H1 (cell line): ENCODE measurements at regions not wholly inside any gene's neighbourhood (a gene's known extent, or its start where the extent isn't known, plus 50 kb on each side); places are given as distances from the start of the nearest gene placed in this dataset.

Experiments
- CTCF ChIA-PET: fragments of 300-600 bp; sonication (Branson Sonifier 250); formaldehyde crosslinking; loops from one replicate; lab custom pipeline; 2021; ENCODE audit not compliant: partially characterized antibody; lab: Charles Lee
- POLR2A ChIA-PET: fragments of 300-600 bp; sonication (Branson Sonifier 250); formaldehyde crosslinking; loops from one replicate; lab custom pipeline; 2021; ENCODE audit warnings: inconsistent platforms; ENCODE audit not compliant: partially characterized antibody; lab: Charles Lee
- DNase-seq, 2 experiments: peaks; one replicate each; pipeline versions ENCODE4 v3.0.0 to v3.0.0-alpha.2; 2010 to 2022; ENCODE audit warnings: low spot score in 2 of 2, low read depth in 1 of 2, mixed read lengths in 1 of 2
- FAIRE-seq: peaks from 2 replicates; lab custom pipeline; 2011; peaks lifted over from hg19 to GRCh38; lab: Jason Lieb, UNC
- H2AFZ ChIP-seq: 2 replicates; pipeline ENCODE4 v1.8.1; 2012; ENCODE audit warnings: low read length, inconsistent platforms
- H2AK5ac ChIP-seq: 2 replicates; pipeline ENCODE4 v1.6.1; 2013; ENCODE audit warnings: low read depth, low read length
- H2BK120ac ChIP-seq: replicated peaks from 2 replicates; pipeline ENCODE3; 2013; ENCODE audit warnings: low read depth, low read length, inconsistent platforms
- H2BK12ac ChIP-seq: 2 replicates; pipeline ENCODE4 v1.6.1; 2013; ENCODE audit warnings: low read depth, low read length
- H2BK15ac ChIP-seq: 2 replicates; pipeline ENCODE4 v1.6.1; 2013; ENCODE audit warnings: low read length
- H2BK20ac ChIP-seq: 2 replicates; pipeline ENCODE4 v1.6.1; 2013; ENCODE audit warnings: low read length
- H2BK5ac ChIP-seq: 2 replicates; pipeline ENCODE4 v1.6.1; 2013; ENCODE audit warnings: low read depth, low read length
- H3K14ac ChIP-seq: 2 replicates; pipeline ENCODE4 v1.6.1; 2013; ENCODE audit warnings: inconsistent platforms; ENCODE audit not compliant: insufficient read length
- H3K18ac ChIP-seq: 2 replicates; pipeline ENCODE4 v1.6.1; 2013; ENCODE audit warnings: low read length; ENCODE audit errors: extremely low read depth
- H3K23ac ChIP-seq: 2 replicates; pipeline ENCODE4 v1.6.1; 2013; ENCODE audit warnings: inconsistent platforms; ENCODE audit not compliant: insufficient read length
- H3K23me2 ChIP-seq: 2 replicates; pipeline ENCODE4 v1.6.1; 2013; ENCODE audit warnings: low read depth, low read length
- H3K27ac ChIP-seq: 2 replicates; pipeline ENCODE4 v1.6.1; 2011; ENCODE audit warnings: low read depth, low read length, inconsistent platforms
- H3K27me3 ChIP-seq, 4 experiments: replicated peaks in 1 of 4; 1 replicate in 1 of 4; 2 replicates in 3 of 4; pipeline versions ENCODE4 v1.6.1 to v1.8.1; 2011 to 2013; ENCODE audit warnings: low read length in 3 of 4, mild to moderate bottlenecking in 3 of 4, inconsistent platforms in 2 of 4, mixed read lengths in 2 of 4, moderate library complexity in 1 of 4; ENCODE audit not compliant: control insufficient read depth in 3 of 4, insufficient read depth in 3 of 4; ENCODE audit errors: extremely low read depth in 1 of 4
- H3K36me3 ChIP-seq, 4 experiments: 2 replicates each; pipeline versions ENCODE4 v1.6.1 to v1.8.1; 2011 to 2013; ENCODE audit warnings: mild to moderate bottlenecking in 4 of 4, low read length in 3 of 4, moderate library complexity in 2 of 4, control low read depth in 1 of 4, inconsistent platforms in 1 of 4; ENCODE audit not compliant: insufficient read depth in 4 of 4, control insufficient read depth in 2 of 4
- H3K4ac ChIP-seq: replicated peaks from 2 replicates; pipeline ENCODE3; 2013; ENCODE audit warnings: low read length, low read depth, mixed read lengths, inconsistent platforms; ENCODE audit not compliant: insufficient read length
- H3K4me1 ChIP-seq, 4 experiments: replicated peaks in 1 of 4; 1 replicate in 1 of 4; 2 replicates in 3 of 4; pipeline versions ENCODE4 v1.6.1 to v1.8.1; 2011 to 2013; ENCODE audit warnings: low read length in 3 of 4, inconsistent platforms in 2 of 4, mixed read lengths in 1 of 4; ENCODE audit not compliant: insufficient read depth in 4 of 4, control insufficient read depth in 3 of 4
- H3K4me2 ChIP-seq, 2 experiments: 2 replicates each; pipeline versions ENCODE4 v1.6.1 to v1.8.1; 2011 to 2013; ENCODE audit warnings: low read depth in 2 of 2, low read length in 2 of 2, control low read depth in 1 of 2, inconsistent platforms in 1 of 2, mild to moderate bottlenecking in 1 of 2; ENCODE audit not compliant: insufficient read depth in 1 of 2
- H3K4me3 ChIP-seq, 4 experiments: fragments of 200-600, 300-600 bp in 1 of 4; sonication (generic), shearing (Covaris generic), sonication (Bioruptor Twin) in 1 of 4; 2 replicates each; pipeline versions ENCODE4 v1.5.1 to v1.8.1; 2011 to 2016; ENCODE audit warnings: low read length in 4 of 4, low read depth in 3 of 4, control low read depth in 2 of 4, inconsistent platforms in 2 of 4, mild to moderate bottlenecking in 2 of 4, mixed read lengths in 1 of 4, moderate library complexity in 1 of 4; ENCODE audit not compliant: insufficient read depth in 2 of 4; ENCODE audit errors: extremely low read depth in 1 of 4
- H3K56ac ChIP-seq: replicated peaks from 2 replicates; pipeline ENCODE3; 2013; ENCODE audit warnings: low read depth, mild to moderate bottlenecking, mixed read lengths, low read length, inconsistent platforms; ENCODE audit not compliant: insufficient read length
- H3K79me1 ChIP-seq: 2 replicates; pipeline ENCODE4 v1.6.1; 2013; ENCODE audit warnings: low read depth, low read length, control low read depth
- H3K79me2 ChIP-seq, 2 experiments: 2 replicates each; pipeline versions ENCODE4 v1.6.1 to v1.8.1; 2012 to 2013; ENCODE audit warnings: low read length in 2 of 2, mild to moderate bottlenecking in 2 of 2, inconsistent platforms in 1 of 2; ENCODE audit not compliant: insufficient read depth in 2 of 2, control insufficient read depth in 1 of 2
- H3K9ac ChIP-seq, 4 experiments: replicated peaks in 1 of 4; 1 replicate in 1 of 4; 2 replicates in 3 of 4; pipeline versions ENCODE4 v1.6.1 to v1.8.1; 2011 to 2013; ENCODE audit warnings: low read depth in 3 of 4, low read length in 3 of 4, control low read depth in 2 of 4, mild to moderate bottlenecking in 2 of 4, moderate library complexity in 2 of 4, inconsistent platforms in 1 of 4; ENCODE audit errors: extremely low read depth in 1 of 4
- H3K9me3 ChIP-seq, 2 experiments: 2 replicates each; pipeline versions ENCODE4 v1.6.1 to v1.8.1; 2012 to 2013; ENCODE audit warnings: mild to moderate bottlenecking in 2 of 2, moderate library complexity in 2 of 2, control low read depth in 1 of 2, inconsistent platforms in 1 of 2, low read depth in 1 of 2, low read length in 1 of 2, mixed read lengths in 1 of 2; ENCODE audit not compliant: insufficient read depth in 2 of 2
- H4K20me1 ChIP-seq, 2 experiments: replicated peaks in 1 of 2; 2 replicates each; pipeline versions ENCODE3 to v1.8.1; 2011 to 2013; ENCODE audit warnings: inconsistent platforms in 2 of 2, low read length in 2 of 2, mild to moderate bottlenecking in 1 of 2; ENCODE audit not compliant: insufficient read depth in 2 of 2, control insufficient read depth in 1 of 2
- H4K5ac ChIP-seq: 2 replicates; pipeline ENCODE4 v1.6.1; 2013; ENCODE audit warnings: low read length, low read depth, mixed read lengths, inconsistent platforms; ENCODE audit not compliant: insufficient read length
- H4K8ac ChIP-seq: 2 replicates; pipeline ENCODE4 v1.8.0; 2013; ENCODE audit warnings: mild to moderate bottlenecking, moderate library complexity, low read length, inconsistent platforms; ENCODE audit not compliant: insufficient read depth; ENCODE audit errors: extremely low read depth
- H4K91ac ChIP-seq: replicated peaks from 2 replicates; pipeline ENCODE3; 2013; ENCODE audit warnings: low read length, mixed read lengths, inconsistent platforms; ENCODE audit not compliant: insufficient read length
- RFX5 ChIP-seq: IDR thresholded peaks from 2 replicates; pipeline ENCODE4 v1.6.1; 2011; ENCODE audit warnings: low read depth, low read length, improper control_type of control experiment, borderline replicate concordance
- YY1 ChIP-seq: IDR thresholded peaks from 2 replicates; pipeline ENCODE4 v1.6.1; 2011; ENCODE audit warnings: low read depth, mild to moderate bottlenecking, low read length
- WGBS, 2 experiments: shearing (Covaris generic) in 1 of 2; methylation state at CpG; one replicate each; pipeline versions ENCODE4 v1.1.6 to v1.1.7; 2013 to 2015; ENCODE audit warnings: low lambda C conversion rate in 2 of 2, mixed read lengths in 2 of 2, inconsistent platforms in 1 of 2, low coverage in 1 of 2, missing lambda C conversion rate in 1 of 2; ENCODE audit not compliant: insufficient replicate concordance in 2 of 2, insufficient coverage in 1 of 2, insufficient read length in 1 of 2; ENCODE audit errors: extremely low coverage in 1 of 2, missing lambda C conversion rate in 1 of 2; 5-methylcytosine and 5-hydroxymethylcytosine counted together

- Histone ChIP-seq H3K79me1 (no peaks in the 10 kb centered on the region), H3K56ac (no peak overlapping the region), H4K91ac (no peak overlapping the region), H3K14ac (no peak overlapping the region), H2BK120ac (no peak overlapping the region), H2AK5ac (no peak overlapping the region), H3K9me3 (peaks cover 7 to 12% of the 10 kb centered on the region in 2 experiments), H3K9ac (no peak overlapping the region), H2BK5ac (no peak overlapping the region), H2BK12ac (no peak overlapping the region), H3K79me2 (no peaks in the 10 kb centered on the region), H3K4ac (no peak overlapping the region), H4K8ac (no peak overlapping the region), H3K4me3 (no peak overlapping the region), H3K27ac (no peak overlapping the region), H2BK20ac (no peak overlapping the region), H4K20me1 (no peaks in the 10 kb centered on the region), H4K5ac (no peak overlapping the region), H3K27me3 (no peaks in the 10 kb centered on the region), H3K23me2 (no peaks in the 10 kb centered on the region), H3K23ac (no peak overlapping the region), H3K4me1 (no peaks in the 10 kb centered on the region), H3K4me2 (no peak overlapping the region), H2BK15ac (no peak overlapping the region), H3K36me3 (no peaks in the 10 kb centered on the region), H2AFZ (no peak overlapping the region), H3K18ac (no peak overlapping the region)
- no peak for FAIRE-seq
- CTCF ChIA-PET: interaction anchor here (0.5 to 0.6 kb wide), 2 partner anchors 8 to 12 kb away, joined by 3 to 5 read pairs; no protein-coding TSS in a partner anchor
- WGBS, 2 experiments: 83% methylated on average over 1 of the region's 1 CpG; no CpG with 5 or more reads in 1 of the 2 experiments
- no peak for DNase-seq
- POLR2A ChIA-PET: no interaction called here
- TF ChIP-seq YY1 (no peak), RFX5 (no peak)
Measured at GRCh38 chr15:37709669-37710068, 224.8 kb upstream of the TMCO5A start.
